Tibial nerve (tissue), 3 donors: ENCODE measurements at regions not wholly inside any gene's neighbourhood (a gene's known extent, or its start where the extent isn't known, plus 50 kb on each side); places are given as distances from the start of the nearest gene placed in this dataset.

ENCODE experiments used
- POLR2A ChIP-seq, 2 donors: fragments of 450-650 bp; IDR thresholded peaks; one replicate each; pipeline ENCODE4 v1.6.1; 2017; ENCODE audit warnings: antibody characterized with exemption in 2 of 2, mild to moderate bottlenecking in 2 of 2, moderate library complexity in 2 of 2
- TF ChIP-seq, protein P1 (sequence below), 5 experiments: fragments of 200-600 bp in 3 of 5; fragments of 450-650 bp in 2 of 5; sonication (generic) in 3 of 5; IDR thresholded peaks; one replicate each; pipeline ENCODE4 v1.5.1; 2016 to 2019; ENCODE audit warnings: antibody characterized with exemption in 5 of 5, mild to moderate bottlenecking in 3 of 5, moderate library complexity in 2 of 5

DNA sequence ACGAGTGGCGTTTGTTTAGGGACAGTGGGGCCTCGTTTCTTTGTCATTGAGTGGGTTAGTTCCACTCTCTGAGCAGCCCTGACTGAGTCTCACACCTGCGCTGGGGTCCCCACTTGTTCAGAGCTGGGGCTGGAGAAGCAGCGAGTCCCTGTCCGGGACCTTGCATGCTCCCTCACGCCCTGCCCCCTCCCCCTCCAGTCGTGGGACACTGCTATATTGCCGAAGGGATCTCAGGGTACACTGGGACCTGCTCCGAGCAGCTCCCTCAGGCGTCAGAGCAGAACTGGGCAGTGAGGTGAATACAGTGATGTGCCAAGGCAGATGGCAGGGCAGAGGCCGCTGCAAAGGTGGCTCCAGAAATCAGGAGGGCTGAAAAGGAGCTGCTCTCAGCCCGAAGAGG is 59.9 kb upstream of the KLF13 start:
- TF ChIP-seq, protein P1, sequence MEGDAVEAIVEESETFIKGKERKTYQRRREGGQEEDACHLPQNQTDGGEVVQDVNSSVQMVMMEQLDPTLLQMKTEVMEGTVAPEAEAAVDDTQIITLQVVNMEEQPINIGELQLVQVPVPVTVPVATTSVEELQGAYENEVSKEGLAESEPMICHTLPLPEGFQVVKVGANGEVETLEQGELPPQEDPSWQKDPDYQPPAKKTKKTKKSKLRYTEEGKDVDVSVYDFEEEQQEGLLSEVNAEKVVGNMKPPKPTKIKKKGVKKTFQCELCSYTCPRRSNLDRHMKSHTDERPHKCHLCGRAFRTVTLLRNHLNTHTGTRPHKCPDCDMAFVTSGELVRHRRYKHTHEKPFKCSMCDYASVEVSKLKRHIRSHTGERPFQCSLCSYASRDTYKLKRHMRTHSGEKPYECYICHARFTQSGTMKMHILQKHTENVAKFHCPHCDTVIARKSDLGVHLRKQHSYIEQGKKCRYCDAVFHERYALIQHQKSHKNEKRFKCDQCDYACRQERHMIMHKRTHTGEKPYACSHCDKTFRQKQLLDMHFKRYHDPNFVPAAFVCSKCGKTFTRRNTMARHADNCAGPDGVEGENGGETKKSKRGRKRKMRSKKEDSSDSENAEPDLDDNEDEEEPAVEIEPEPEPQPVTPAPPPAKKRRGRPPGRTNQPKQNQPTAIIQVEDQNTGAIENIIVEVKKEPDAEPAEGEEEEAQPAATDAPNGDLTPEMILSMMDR (IDR thresholded peaks at IDR 0.05) = no peak
- TF ChIP-seq POLR2A (IDR thresholded peaks at IDR 0.05) = no peak
